Left lung (tissue), 4 donors: ENCODE measurements at regions not wholly inside any gene's neighbourhood (a gene's known extent, or its start where the extent isn't known, plus 50 kb on each side); places are given as distances from the start of the nearest gene placed in this dataset.
A peak's percentile ranks its signal among the peaks of the same experiment; 100 is the strongest.

Source experiments
- ATAC-seq: fragments of 200-7000 bp; cut with Tn5 transposase; one replicate; pipeline ENCODE4 v1.9.1; 2020; ENCODE audit warnings: moderate library complexity
- DNase-seq, 4 donors: peaks; one replicate each; pipeline ENCODE4 v3.0.0-alpha.2; 2013 to 2020
- H3K27ac ChIP-seq, 2 donors: fragments of 200-600 bp; sonication (generic) in 1 of 2; one replicate each; pipeline versions ENCODE4 v1.5.0 to v1.8.0; 2020 to 2021
- H3K27me3 ChIP-seq, 2 donors: fragments of 200-600 bp; sonication (generic) in 1 of 2; one replicate each; pipeline versions ENCODE4 v1.5.0 to v1.8.0; 2020 to 2021
- H3K36me3 ChIP-seq, 2 donors: fragments of 200-600 bp; sonication (generic) in 1 of 2; one replicate each; pipeline versions ENCODE4 v1.5.0 to v1.8.0; 2020 to 2021
- H3K4me1 ChIP-seq, 2 donors: fragments of 200-600 bp; one replicate each; pipeline ENCODE4 v1.8.0; 2021
- H3K4me3 ChIP-seq, 2 donors: fragments of 200-600 bp; sonication (generic) in 1 of 2; one replicate each; pipeline versions ENCODE4 v1.5.0 to v1.8.0; 2020 to 2021; ENCODE audit warnings: mild to moderate bottlenecking in 1 of 2
- H3K9me3 ChIP-seq, 2 donors: fragments of 200-600 bp; sonication (generic) in 1 of 2; one replicate each; pipeline versions ENCODE4 v1.5.0 to v1.8.0; 2020 to 2021
- CTCF ChIP-seq, 2 donors: fragments of 200-600 bp; sonication (generic) in 1 of 2; IDR thresholded peaks; one replicate each; pipeline versions ENCODE4 v1.5.0 to v1.8.0; 2021; ENCODE audit warnings: antibody characterized with exemption in 2 of 2
- intact Hi-C, 2 donors: fragments of 100-400 bp; cut with DNase I; formaldehyde crosslinking; loops; one replicate each; pipeline versions ENCODE4 v1.11.2 to v1.14.2; 2022
- donor health status: DM: no; HTN: yes; CAD: no.
- donor health status: DM: no; HTN: no; CAD: no.

- ATAC-seq (no peak), DNase-seq (no peak)
- no peak overlapping the region for H3K4me3 ChIP-seq
- H3K27ac ChIP-seq: no peak overlapping the region
- no peaks in the 10 kb centered on the region for H3K36me3 ChIP-seq
- no peaks in the 10 kb centered on the region for H3K27me3 ChIP-seq
- no peaks in the 10 kb centered on the region for H3K9me3 ChIP-seq
- H3K4me1 ChIP-seq: no peaks in the 10 kb centered on the region
- intact Hi-C loops: no loop called here
- no peak for TF ChIP-seq CTCF (IDR thresholded peaks at IDR 0.05)
Measured at GRCh38 chr5:90274216-90274615, 135.3 kb downstream of the CETN3 start.

- no peak for TF ChIP-seq CTCF (IDR thresholded peaks at IDR 0.05)
- Histone ChIP-seq H3K27ac (no peak overlapping the region), H3K36me3 (no peaks in the 10 kb centered on the region), H3K27me3 (no peaks in the 10 kb centered on the region), H3K9me3 (no peaks in the 10 kb centered on the region), H3K4me3 (no peak overlapping the region), H3K4me1 (no peaks in the 10 kb centered on the region)
- DNase-seq (no peak), ATAC-seq (no peak)
- intact Hi-C loops: loop anchor here in 1 of 2 donors (10.0 kb wide), 1 partner anchor 1543 kb away; no protein-coding TSS in a partner anchor
Measured at GRCh38 chr5:90267646-90268045, 141.9 kb downstream of the CETN3 start.

- Histone ChIP-seq H3K27me3 (no peaks in the 10 kb centered on the region), H3K27ac (no peak overlapping the region), H3K4me3 (no peak overlapping the region), H3K9me3 (no peaks in the 10 kb centered on the region), H3K36me3 (no peaks in the 10 kb centered on the region), H3K4me1 (no peaks in the 10 kb centered on the region)
- no peak for TF ChIP-seq CTCF (IDR thresholded peaks at IDR 0.05)
- intact Hi-C loops: loop anchor here in 1 of 2 donors (10.0 kb wide), 1 partner anchor 1541 kb away; no protein-coding TSS in a partner anchor
- DNase-seq (no peak), ATAC-seq (no peak)
Measured at GRCh38 chr5:90265545-90265857, 144.1 kb downstream of the CETN3 start.

- Histone ChIP-seq H3K9me3 (no peaks in the 10 kb centered on the region), H3K27ac (no peak overlapping the region), H3K36me3 (no peaks in the 10 kb centered on the region), H3K4me1 (no peaks in the 10 kb centered on the region), H3K27me3 (no peaks in the 10 kb centered on the region), H3K4me3 (no peak overlapping the region)
- DNase-seq (peak in 3 of 4 donors; percentile 38 to 81 (median 65)), ATAC-seq (peak; percentile 83)
- intact Hi-C loops: loop anchor here in 1 of 2 donors (10.0 kb wide), 1 partner anchor 1540 kb away; no protein-coding TSS in a partner anchor
- peak; percentile 74 to 88 for TF ChIP-seq CTCF (IDR thresholded peaks at IDR 0.05)
Measured at GRCh38 chr5:90264689-90265544, 144.6 kb downstream of the CETN3 start.

GRCh38 chr5:90263102-90263820 lies 146.3 kb downstream of the CETN3 start:
- no peak overlapping the region for H3K4me3 ChIP-seq
- no peaks in the 10 kb centered on the region for H3K4me1 ChIP-seq
- ATAC-seq (no peak), DNase-seq (no peak)
- no peak for TF ChIP-seq CTCF (IDR thresholded peaks at IDR 0.05)
- H3K27me3 ChIP-seq: no peaks in the 10 kb centered on the region
- intact Hi-C loops: loop anchor here in 1 of 2 donors (10.0 kb wide), 1 partner anchor 1538 kb away; no protein-coding TSS in a partner anchor
- no peaks in the 10 kb centered on the region for H3K9me3 ChIP-seq
- no peak overlapping the region for H3K27ac ChIP-seq
- no peaks in the 10 kb centered on the region for H3K36me3 ChIP-seq
